GM18507 (cell line): ENCODE measurements at regions not wholly inside any gene's neighbourhood (a gene's known extent, or its start where the extent isn't known, plus 50 kb on each side); places are given as distances from the start of the nearest gene placed in this dataset.

Source experiments
- DNase-seq: peaks from one replicate; pipeline ENCODE4 v3.0.0; 2011; ENCODE audit warnings: low read depth; ENCODE audit not compliant: insufficient read length; ENCODE audit errors: extremely low spot score
- FAIRE-seq: peaks from 2 replicates; lab custom pipeline; 2011; peaks lifted over from hg19 to GRCh38; lab: Jason Lieb, UNC

- DNase-seq, result no peak
- FAIRE-seq, result no peak
These were observed 1215.0 kb upstream of the TENM4 start for GRCh38 chr11:80655834-80656233.

GRCh38 chr11:80650966-80651365 lies 1210.1 kb upstream of the TENM4 start:
- DNase-seq, result no peak
- no peak for FAIRE-seq

GRCh38 chr11:80649186-80649585 lies 1208.4 kb upstream of the TENM4 start:
- FAIRE-seq (no peak), DNase-seq (no peak)

GRCh38 chr11:80638296-80638695 lies 1197.5 kb upstream of the TENM4 start:
- DNase-seq, result no peak
- no peak for FAIRE-seq

GRCh38 chr11:80637571-80637970 lies 1196.7 kb upstream of the TENM4 start:
- no peak for FAIRE-seq

GRCh38 chr11:80636999-80637398 lies 1196.2 kb upstream of the TENM4 start:
- FAIRE-seq (no peak), DNase-seq (no peak)

More at GRCh38 chr11:80637571-80637970, 1196.7 kb upstream of the TENM4 start:
- no peak for DNase-seq

DNA sequence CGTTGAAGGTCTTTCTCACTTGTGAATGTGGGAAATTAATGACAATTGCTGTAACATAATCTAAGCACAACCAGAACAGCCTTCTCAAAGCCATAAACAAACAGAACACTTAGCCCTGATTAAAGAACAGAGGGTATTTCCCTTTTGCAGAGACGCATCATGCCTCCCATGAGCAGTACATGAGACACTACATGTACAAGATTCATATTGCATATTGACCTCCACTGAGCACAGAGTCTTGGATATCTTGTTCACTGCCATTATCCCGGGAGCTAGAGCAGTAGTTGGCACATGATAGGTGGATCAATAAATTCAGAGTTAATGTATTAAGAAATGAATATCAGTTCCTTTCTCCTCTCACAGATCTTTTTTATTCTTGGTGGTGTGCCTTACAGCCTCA lies 1194.3 kb upstream of the TENM4 start:
- DNase-seq (no peak), FAIRE-seq (no peak)

DNA sequence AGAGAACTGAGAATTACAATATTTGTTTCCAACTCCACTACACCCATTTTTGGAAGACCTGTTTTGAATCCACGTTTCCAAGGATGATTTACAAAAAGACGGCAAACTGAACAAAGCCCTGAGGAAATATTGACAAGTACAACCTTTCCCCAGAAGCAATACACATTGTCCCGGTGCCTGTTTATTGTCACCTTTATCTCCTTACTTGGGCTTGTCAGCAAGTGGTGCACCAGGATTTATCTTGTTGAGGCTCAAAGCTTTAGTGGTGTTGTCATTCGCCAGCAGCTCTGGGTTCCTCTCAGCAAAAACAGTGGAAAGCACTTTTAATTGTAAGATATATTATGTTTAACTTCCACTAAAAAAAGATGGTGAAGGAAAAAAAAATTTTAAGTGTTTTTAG lies 1191.9 kb upstream of the TENM4 start:
- FAIRE-seq (no peak), DNase-seq (no peak)

- DNase-seq (no peak), FAIRE-seq (no peak)
These were observed 1191.3 kb upstream of the TENM4 start for GRCh38 chr11:80632156-80632555.

- DNase-seq (no peak), FAIRE-seq (no peak)
These were observed 1188.6 kb upstream of the TENM4 start for GRCh38 chr11:80629466-80629865.

- FAIRE-seq, result no peak
- no peak for DNase-seq
These were observed 1186.5 kb upstream of the TENM4 start for GRCh38 chr11:80627364-80627763.

DNA sequence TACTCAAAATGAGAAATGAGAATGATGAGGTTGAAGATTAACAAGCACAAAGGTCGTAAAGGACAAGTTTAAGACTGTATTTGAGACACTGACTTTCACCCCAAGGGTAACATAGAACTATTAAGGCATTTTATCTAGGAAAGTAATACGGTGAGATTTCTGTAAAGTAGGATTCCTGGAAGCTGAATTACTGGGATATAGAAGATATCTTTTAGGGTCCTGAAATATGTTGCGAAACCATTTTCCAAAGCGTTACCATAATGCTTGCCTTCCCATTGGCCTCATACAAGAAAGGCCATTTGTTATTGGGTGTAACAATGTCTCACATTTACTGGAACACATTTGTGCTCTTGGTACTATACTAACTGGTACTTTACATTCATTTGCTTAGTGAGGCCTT lies 1185.9 kb upstream of the TENM4 start:
- no peak for DNase-seq
- no peak for FAIRE-seq

- FAIRE-seq, result no peak
- DNase-seq, result no peak
These were observed 1184.7 kb upstream of the TENM4 start for GRCh38 chr11:80625563-80625962.

- DNase-seq (no peak), FAIRE-seq (no peak)
These were observed 1181.0 kb upstream of the TENM4 start for GRCh38 chr11:80621871-80622270.

- DNase-seq, result no peak
- no peak for FAIRE-seq
These were observed 1180.0 kb upstream of the TENM4 start for GRCh38 chr11:80620867-80621266.

DNA sequence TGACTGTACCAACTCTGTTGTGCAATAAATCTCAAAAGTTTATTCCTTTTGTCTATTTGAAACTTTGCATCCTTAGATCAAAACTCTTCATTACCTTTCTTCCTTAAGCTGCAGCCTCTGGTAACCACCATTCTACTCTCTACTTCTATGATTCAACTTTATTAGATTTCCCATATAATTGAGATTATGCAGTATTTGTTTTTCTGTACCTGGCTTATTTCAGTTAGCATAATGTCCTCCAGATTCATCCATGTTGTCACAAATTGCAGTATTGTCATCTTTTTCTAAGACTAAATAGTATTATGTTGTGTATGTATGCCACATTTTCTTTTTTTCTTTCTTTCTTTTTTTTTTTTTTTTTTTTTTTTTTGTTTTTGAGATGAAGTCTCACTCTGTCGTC lies 1176.3 kb upstream of the TENM4 start:
- FAIRE-seq (no peak), DNase-seq (no peak)

- DNase-seq (no peak), FAIRE-seq (no peak)
These were observed 1175.4 kb upstream of the TENM4 start for GRCh38 chr11:80616070-80616800.

DNA sequence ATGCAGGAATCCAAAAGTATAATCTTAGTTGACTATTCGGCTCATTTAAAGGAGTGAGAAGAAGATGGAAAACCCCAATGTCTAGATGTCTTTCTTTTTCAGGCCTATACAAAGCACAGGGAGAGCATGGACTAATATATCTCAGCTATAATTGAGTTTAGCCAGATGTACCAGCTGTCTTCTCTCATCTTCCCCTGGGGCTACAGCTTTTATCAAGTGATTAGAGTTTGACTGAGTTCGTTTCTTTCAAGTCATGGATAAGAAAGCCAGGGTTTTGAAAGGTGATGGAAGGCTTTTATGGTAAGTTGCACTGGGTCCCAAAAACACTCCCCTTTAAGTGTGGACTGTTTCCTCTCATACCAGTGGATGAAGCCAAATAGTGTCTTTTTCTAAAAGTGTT lies 1172.8 kb upstream of the TENM4 start:
- DNase-seq (no peak), FAIRE-seq (no peak)

DNA sequence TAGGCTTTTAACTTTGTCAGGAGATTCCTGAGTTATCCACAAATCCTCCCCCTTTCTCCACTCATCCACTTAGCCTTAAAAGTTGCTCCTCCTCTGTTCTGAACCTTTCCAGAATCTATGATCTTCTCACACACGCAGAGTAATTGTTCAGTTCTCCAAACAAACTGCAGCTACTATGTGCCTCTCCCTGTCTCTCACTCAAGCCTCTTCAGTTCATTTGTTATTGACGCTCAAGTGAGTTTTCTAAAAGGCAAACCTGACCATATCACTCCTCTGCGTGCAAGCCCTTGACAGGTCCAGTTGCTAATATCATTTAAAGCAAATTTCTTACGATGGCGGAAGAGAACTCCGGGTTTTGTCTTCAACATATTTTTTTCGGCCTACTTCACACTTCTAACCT lies 1169.7 kb upstream of the TENM4 start:
- FAIRE-seq, result no peak

DNA sequence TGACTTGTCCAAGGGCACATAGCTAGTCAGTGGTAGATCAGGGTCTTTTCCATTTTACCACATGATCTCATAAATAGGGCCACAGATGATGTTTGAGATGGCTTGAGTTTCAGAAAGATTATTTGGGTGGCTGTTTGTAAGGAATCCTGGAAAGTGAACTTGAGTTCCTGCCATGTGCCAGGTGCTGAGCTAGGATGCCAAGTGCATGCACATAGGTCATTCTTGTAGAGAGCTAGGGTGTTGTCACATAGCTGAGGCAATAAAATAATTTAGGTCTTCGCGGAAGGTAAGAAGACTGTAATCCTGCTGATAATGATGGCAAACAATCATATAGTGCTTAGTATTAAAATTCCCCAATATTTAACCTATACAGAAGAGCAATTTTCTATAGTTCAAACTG lies 1162.6 kb upstream of the TENM4 start:
- FAIRE-seq, result no peak

More for the DNA sequence above, 1169.7 kb upstream of the TENM4 start:
- DNase-seq, result no peak

DNA sequence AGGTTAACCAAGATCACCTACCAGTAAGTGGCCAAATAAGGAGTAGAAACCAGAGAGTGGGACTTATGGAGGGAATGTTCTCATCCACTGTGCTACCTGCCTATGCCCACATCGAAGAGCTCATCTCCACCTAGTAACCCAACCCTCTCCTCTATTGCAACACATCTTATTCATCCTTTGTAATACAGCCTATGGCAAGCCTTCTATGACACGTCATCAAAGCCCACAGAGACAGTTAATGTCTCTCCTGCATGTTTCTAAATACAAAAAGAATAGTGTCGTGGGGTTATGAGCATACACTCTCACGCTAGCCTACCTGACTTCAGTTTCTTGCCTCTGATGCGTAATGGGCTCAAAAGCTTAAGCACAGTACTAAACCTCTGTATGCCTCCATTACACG lies 1158.1 kb upstream of the TENM4 start:
- no peak for FAIRE-seq
- DNase-seq, result no peak

More for the DNA sequence above, 1162.6 kb upstream of the TENM4 start:
- DNase-seq, result no peak
